Stimulated activated memory B cell treated with anti-CD40 and anti-IgM and Interleukin-4, amounts not matched to agents 10 μg/mL and 1 μg/mL and 100 μg/mL, for 72 hours (primary cell): ENCODE measurements at regions not wholly inside any gene's neighbourhood (a gene's known extent, or its start where the extent isn't known, plus 50 kb on each side); places are given as distances from the start of the nearest gene placed in this dataset.

ENCODE experiments used
- ATAC-seq: fragments of 150-1000 bp; cut with Tn5 transposase; 2 replicates; pipeline ENCODE4 v1.10.0; 2021
- H3K27ac Mint-ChIP-seq: one replicate; pipeline ENCODE4 v1.8.0; 2022; ENCODE audit warnings: mild to moderate bottlenecking, mixed read lengths
- H3K27me3 Mint-ChIP-seq: one replicate; pipeline ENCODE4 v1.8.0; 2022; ENCODE audit warnings: mixed read lengths
- H3K36me3 Mint-ChIP-seq: one replicate; pipeline ENCODE4 v1.8.0; 2022; ENCODE audit warnings: mixed read lengths
- H3K4me1 Mint-ChIP-seq: one replicate; pipeline ENCODE4 v1.8.0; 2022; ENCODE audit warnings: mixed read lengths
- H3K4me3 Mint-ChIP-seq: one replicate; pipeline ENCODE4 v1.8.0; 2022; ENCODE audit warnings: mild to moderate bottlenecking, moderate library complexity, mixed read lengths
- H3K9me3 Mint-ChIP-seq: one replicate; pipeline ENCODE4 v1.8.0; 2022; ENCODE audit warnings: mixed read lengths

GRCh38 chr18:41600693-41601391, 354.2 kb upstream of the PIK3C3 start:
- no peak overlapping the region for H3K27ac Mint-ChIP-seq
- no peak overlapping the region for H3K4me3 Mint-ChIP-seq
- ATAC-seq: no peak
- H3K4me1 Mint-ChIP-seq: no peaks in the 10 kb centered on the region
- H3K36me3 Mint-ChIP-seq: no peaks in the 10 kb centered on the region
- H3K27me3 Mint-ChIP-seq: no peaks in the 10 kb centered on the region
- H3K9me3 Mint-ChIP-seq: peaks cover 3% of the 10 kb centered on the region

GRCh38 chr18:41599466-41599865, 355.6 kb upstream of the PIK3C3 start:
- Mint-ChIP-seq H3K4me3 (no peak overlapping the region), H3K4me1 (no peaks in the 10 kb centered on the region), H3K27me3 (no peaks in the 10 kb centered on the region), H3K9me3 (peaks cover 3% of the 10 kb centered on the region), H3K27ac (no peak overlapping the region), H3K36me3 (no peaks in the 10 kb centered on the region)
- ATAC-seq: no peak

DNA sequence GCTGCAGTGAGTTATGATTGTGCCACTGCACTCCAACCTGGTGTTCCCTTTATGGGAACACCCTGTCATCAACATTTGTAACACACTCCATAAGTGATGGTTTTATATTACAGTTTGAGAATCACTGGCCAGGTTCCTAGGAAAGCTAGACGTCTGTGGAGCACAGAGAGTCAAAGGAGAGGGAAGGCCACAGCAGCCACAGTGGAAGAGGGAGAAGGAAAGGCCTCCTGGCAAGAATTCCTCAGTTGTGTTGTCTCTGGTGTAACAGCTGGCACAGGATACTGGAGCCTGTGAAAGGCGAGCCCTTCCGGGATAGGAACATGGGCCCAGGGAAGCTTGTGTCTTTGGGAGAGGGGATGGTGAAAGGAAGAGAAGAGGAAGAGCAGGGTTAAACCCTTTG, 360.5 kb upstream of the PIK3C3 start:
- no peaks in the 10 kb centered on the region for H3K27me3 Mint-ChIP-seq
- H3K9me3 Mint-ChIP-seq: no peaks in the 10 kb centered on the region
- H3K27ac Mint-ChIP-seq: no peak overlapping the region
- no peaks in the 10 kb centered on the region for H3K4me1 Mint-ChIP-seq
- ATAC-seq: no peak
- H3K36me3 Mint-ChIP-seq: no peaks in the 10 kb centered on the region
- no peak overlapping the region for H3K4me3 Mint-ChIP-seq

DNA sequence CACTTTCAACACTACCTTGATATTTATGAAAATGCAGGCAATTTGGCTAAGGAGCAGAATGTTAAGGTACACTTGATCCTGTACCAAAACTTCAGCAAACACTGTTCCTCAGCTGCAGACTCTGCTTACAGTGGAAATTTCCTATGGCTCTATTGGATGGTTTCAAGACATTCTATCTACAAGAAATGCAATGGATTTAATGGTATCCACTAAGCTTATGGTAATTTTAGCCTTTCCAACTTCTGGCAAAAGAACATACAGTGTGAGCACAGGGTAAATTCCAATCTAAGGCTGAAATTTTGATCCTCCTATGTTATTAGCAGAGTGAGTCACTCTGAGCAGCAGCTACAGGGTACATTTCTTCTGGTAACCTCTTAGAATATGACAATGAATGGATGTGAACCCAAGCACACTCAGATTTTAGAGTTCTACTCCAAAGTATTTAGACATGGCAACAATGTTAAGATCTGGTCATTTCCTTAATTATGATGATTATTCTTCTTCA, 361.8 kb upstream of the PIK3C3 start:
- ATAC-seq: no peak
- H3K36me3 Mint-ChIP-seq: no peaks in the 10 kb centered on the region
- no peaks in the 10 kb centered on the region for H3K9me3 Mint-ChIP-seq
- no peak overlapping the region for H3K4me3 Mint-ChIP-seq
- H3K27ac Mint-ChIP-seq: no peak overlapping the region
- H3K4me1 Mint-ChIP-seq: no peaks in the 10 kb centered on the region
- no peaks in the 10 kb centered on the region for H3K27me3 Mint-ChIP-seq

DNA sequence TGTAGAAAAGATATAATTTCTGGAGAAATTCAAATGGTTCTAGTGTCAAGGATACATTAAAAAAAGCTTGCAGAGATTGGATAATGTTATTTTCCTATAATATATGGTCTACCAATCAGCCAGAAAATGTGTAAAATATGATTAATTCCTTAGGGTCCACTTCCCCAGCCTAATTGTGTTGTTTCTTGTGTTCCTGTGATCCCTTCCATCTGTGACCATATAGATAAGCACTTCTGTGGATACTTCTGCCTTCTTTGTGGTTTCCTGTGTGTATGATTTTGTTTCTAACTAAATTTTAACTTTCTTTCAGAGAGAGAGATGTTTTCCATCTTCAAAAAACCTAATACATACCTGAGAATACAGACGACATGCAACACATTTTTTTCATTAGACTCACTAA, 367.1 kb upstream of the PIK3C3 start:
- no peaks in the 10 kb centered on the region for H3K36me3 Mint-ChIP-seq
- H3K4me3 Mint-ChIP-seq: no peak overlapping the region
- H3K9me3 Mint-ChIP-seq: peaks cover 2% of the 10 kb centered on the region
- H3K27ac Mint-ChIP-seq: no peak overlapping the region
- no peak for ATAC-seq
- H3K4me1 Mint-ChIP-seq: no peaks in the 10 kb centered on the region
- H3K27me3 Mint-ChIP-seq: no peaks in the 10 kb centered on the region

GRCh38 chr18:41585512-41585911, 369.5 kb upstream of the PIK3C3 start:
- no peak for ATAC-seq
- no peak overlapping the region for H3K27ac Mint-ChIP-seq
- no peaks in the 10 kb centered on the region for H3K36me3 Mint-ChIP-seq
- H3K9me3 Mint-ChIP-seq: peaks cover 7% of the 10 kb centered on the region
- H3K27me3 Mint-ChIP-seq: no peaks in the 10 kb centered on the region
- H3K4me3 Mint-ChIP-seq: no peak overlapping the region
- H3K4me1 Mint-ChIP-seq: no peaks in the 10 kb centered on the region

DNA sequence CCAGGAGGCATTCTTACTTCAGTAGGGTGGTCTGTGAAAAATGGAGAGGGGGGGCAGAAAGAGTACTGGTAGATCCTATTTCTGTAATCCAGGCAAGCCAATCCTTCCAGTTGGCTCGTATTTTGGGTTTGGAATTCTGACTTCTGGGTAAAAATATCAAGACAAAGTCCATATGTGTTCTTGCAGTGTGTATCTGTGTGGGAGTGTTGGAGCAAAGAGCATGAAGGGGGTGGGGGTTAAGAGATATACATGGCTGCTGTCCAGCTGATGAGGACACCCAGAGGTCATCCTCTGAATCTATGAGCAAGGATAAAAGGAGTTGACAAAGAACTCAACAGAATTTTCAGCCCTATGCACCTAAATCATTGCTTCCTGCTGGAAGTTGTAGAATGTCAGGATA, 375.8 kb upstream of the PIK3C3 start:
- Mint-ChIP-seq H3K9me3 (peaks cover 5% of the 10 kb centered on the region), H3K4me1 (no peaks in the 10 kb centered on the region), H3K36me3 (no peaks in the 10 kb centered on the region), H3K27me3 (no peaks in the 10 kb centered on the region), H3K4me3 (no peak overlapping the region), H3K27ac (no peak overlapping the region)
- no peak for ATAC-seq

- Mint-ChIP-seq H3K4me1 (no peaks in the 10 kb centered on the region), H3K27me3 (no peaks in the 10 kb centered on the region), H3K4me3 (no peak overlapping the region), H3K36me3 (no peaks in the 10 kb centered on the region), H3K27ac (no peak overlapping the region), H3K9me3 (peaks cover 5% of the 10 kb centered on the region)
- ATAC-seq: no peak
These were observed 377.5 kb upstream of the PIK3C3 start for GRCh38 chr18:41577529-41577928.

DNA sequence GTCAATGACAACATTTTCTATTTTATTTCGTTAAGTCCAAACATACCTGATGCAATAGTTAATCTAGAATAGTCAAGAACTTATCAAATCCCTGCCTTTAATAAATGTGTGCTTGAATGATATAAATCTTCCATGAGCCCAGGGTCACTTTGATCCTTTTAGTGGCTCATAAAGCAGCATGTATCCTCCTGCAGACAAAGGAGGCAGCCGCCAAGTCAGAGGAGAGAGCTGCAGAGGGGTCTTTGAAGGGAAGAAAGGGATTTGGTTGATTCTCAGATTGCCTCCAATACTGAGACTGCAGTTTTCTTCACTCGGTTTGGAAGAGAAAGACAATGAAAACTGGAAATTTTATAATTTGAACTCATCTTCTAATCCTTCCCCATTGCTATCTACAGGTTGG, 378.4 kb upstream of the PIK3C3 start:
- no peaks in the 10 kb centered on the region for H3K36me3 Mint-ChIP-seq
- H3K27me3 Mint-ChIP-seq: no peaks in the 10 kb centered on the region
- no peak for ATAC-seq
- no peak overlapping the region for H3K4me3 Mint-ChIP-seq
- peaks cover 2% of the 10 kb centered on the region for H3K9me3 Mint-ChIP-seq
- H3K4me1 Mint-ChIP-seq: no peaks in the 10 kb centered on the region
- H3K27ac Mint-ChIP-seq: no peak overlapping the region

DNA sequence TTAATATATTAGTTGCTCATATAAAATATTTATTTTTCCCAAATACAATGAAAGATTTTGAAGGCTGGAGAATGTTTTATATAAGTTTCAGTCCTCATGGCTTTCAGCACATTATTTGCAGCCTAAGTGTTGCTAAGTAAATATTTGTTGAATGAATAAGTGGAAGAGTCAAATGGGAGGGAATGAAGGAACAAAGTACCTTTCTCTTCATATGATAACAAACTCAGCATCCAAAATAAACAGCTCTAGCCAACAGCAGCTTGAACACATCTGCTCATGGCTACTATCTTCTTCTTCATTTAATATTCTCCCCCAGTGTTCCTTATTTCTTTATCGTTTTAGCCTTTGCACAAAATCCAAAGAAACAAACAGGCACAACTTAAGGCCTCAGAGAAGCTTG, 385.2 kb upstream of the PIK3C3 start:
- H3K27me3 Mint-ChIP-seq: no peaks in the 10 kb centered on the region
- peaks cover 4% of the 10 kb centered on the region for H3K9me3 Mint-ChIP-seq
- H3K4me1 Mint-ChIP-seq: no peaks in the 10 kb centered on the region
- ATAC-seq: no peak
- no peak overlapping the region for H3K27ac Mint-ChIP-seq
- no peak overlapping the region for H3K4me3 Mint-ChIP-seq
- no peaks in the 10 kb centered on the region for H3K36me3 Mint-ChIP-seq

DNA sequence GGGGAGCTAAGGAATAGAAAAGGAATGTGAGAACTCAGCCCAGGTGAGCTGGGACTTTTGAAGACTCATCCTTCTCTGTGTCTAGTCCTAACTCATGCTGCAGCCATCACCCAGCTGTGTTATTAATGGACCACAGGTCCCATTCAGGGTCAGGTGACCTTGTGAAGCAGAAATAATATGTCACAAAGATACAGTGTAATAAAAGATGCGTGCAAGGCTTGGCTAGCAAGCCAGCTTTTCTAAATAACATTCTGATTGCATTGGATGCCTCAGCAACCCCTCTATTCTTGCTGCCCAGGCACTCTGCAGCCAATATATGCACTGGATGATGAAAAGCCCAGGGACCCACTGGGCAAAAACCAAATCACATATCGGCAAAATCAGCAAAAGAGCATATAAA, 393.1 kb upstream of the PIK3C3 start:
- no peak for ATAC-seq

DNA sequence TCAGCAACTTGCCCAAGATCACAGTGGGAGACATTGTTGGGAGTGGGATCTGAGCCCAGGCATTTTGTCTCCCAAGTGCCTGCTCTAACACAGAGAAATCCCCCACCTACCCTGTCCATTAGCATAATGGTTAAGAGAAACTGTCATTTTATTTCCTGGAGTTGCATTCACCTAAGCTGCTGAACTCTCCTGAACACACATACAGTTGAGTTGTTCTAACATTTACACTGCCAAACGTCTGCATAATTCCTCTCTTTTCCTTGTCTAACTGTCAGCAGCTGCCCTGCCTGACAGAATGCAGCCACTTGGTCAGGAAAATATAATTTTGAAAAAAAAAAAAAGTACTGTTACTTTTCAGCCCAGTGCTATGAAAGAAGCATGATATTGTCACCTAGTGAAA, 396.3 kb upstream of the PIK3C3 start:
- Mint-ChIP-seq H3K27ac (no peak overlapping the region), H3K9me3 (no peaks in the 10 kb centered on the region), H3K4me1 (no peaks in the 10 kb centered on the region), H3K36me3 (no peaks in the 10 kb centered on the region), H3K27me3 (no peaks in the 10 kb centered on the region), H3K4me3 (no peak overlapping the region)
- no peak for ATAC-seq

More for the DNA sequence above, 393.1 kb upstream of the PIK3C3 start:
- Mint-ChIP-seq H3K9me3 (no peaks in the 10 kb centered on the region), H3K27ac (no peak overlapping the region), H3K4me3 (no peak overlapping the region), H3K4me1 (no peaks in the 10 kb centered on the region), H3K27me3 (no peaks in the 10 kb centered on the region), H3K36me3 (no peaks in the 10 kb centered on the region)

- ATAC-seq: no peak
- Mint-ChIP-seq H3K36me3 (no peaks in the 10 kb centered on the region), H3K27ac (no peak overlapping the region), H3K4me1 (no peaks in the 10 kb centered on the region), H3K4me3 (no peak overlapping the region), H3K27me3 (no peaks in the 10 kb centered on the region), H3K9me3 (no peaks in the 10 kb centered on the region)
These were observed 401.3 kb upstream of the PIK3C3 start for GRCh38 chr18:41553716-41554115.

- H3K9me3 Mint-ChIP-seq: no peaks in the 10 kb centered on the region
- H3K4me1 Mint-ChIP-seq: no peaks in the 10 kb centered on the region
- no peak overlapping the region for H3K4me3 Mint-ChIP-seq
- no peaks in the 10 kb centered on the region for H3K27me3 Mint-ChIP-seq
- no peaks in the 10 kb centered on the region for H3K36me3 Mint-ChIP-seq
- ATAC-seq: no peak
- no peak overlapping the region for H3K27ac Mint-ChIP-seq
These were observed 406.3 kb upstream of the PIK3C3 start for GRCh38 chr18:41548521-41549260.

DNA sequence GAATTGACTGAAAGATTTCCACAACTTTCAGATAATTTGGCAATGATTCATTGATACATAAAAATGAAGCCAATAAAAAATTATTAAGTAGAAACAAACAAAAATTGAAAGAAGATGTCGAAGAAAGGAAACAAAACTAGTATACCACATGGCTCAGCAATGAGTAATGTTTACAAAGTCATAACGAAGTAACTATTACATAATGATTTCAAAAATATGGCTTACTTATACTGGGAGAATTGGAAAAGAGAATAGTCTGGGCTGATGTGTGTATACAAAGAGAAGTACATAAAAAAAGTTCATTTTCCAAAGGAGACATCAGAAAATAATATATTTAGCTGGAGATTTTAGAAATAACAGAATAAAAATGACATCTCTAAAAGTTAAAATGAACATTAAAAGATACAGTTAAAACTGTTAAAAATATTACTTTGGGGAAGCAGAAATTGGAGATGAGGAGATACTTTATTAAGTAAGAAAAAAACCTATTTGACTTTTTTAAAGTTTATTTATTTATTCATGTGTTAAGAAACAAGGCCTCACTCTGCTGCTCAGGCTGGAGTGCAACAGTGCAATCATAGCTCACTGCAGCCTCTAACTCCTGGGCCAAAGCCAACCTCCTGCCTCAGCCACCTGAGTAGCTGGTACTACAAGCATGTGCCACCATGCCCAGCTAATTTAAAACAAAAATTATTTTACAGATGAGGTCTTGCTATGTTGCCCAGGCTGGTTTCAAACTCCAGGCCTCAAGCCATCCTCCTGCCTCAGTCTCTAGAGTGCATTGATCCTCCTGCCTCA, 409.7 kb upstream of the PIK3C3 start:
- Mint-ChIP-seq H3K27ac (no peak overlapping the region), H3K36me3 (no peaks in the 10 kb centered on the region), H3K4me1 (no peaks in the 10 kb centered on the region), H3K9me3 (no peaks in the 10 kb centered on the region), H3K4me3 (no peak overlapping the region), H3K27me3 (no peaks in the 10 kb centered on the region)
- ATAC-seq: peak; percentile 20
